A172 (cell line): ENCODE measurements at regions not wholly inside any gene's neighbourhood (a gene's known extent, or its start where the extent isn't known, plus 50 kb on each side); places are given as distances from the start of the nearest gene placed in this dataset.
"Not testable (repeated sequence)": the region's sequence is repeated elsewhere in the genome, so short reads cannot be mapped to it uniquely, and the experiment has no call there.

Source experiments
- DNase-seq: peaks from one replicate; pipeline ENCODE4 v3.0.0-alpha.2; 2015; ENCODE audit warnings: low spot score

DNA sequence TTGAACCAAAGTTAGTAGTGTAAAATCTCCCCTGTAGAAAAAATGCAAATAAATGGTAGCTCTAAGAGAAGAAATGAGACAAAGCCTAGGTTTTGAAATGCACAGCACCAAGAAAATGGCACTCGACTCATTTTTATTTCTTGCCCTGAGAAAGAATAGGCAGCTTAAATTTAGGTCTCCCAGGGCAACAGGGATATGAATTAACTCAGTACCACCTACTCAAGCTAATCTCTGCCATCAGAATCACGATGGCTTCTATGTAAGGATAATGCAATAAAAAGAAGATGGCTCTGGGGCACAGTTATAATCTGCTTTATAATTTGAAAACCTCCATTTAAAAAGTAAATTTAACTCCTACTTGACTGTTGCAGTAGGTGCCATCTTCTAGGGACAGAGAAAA, 1784.3 kb downstream of the LRRC4C start:
- no peak for DNase-seq

DNA sequence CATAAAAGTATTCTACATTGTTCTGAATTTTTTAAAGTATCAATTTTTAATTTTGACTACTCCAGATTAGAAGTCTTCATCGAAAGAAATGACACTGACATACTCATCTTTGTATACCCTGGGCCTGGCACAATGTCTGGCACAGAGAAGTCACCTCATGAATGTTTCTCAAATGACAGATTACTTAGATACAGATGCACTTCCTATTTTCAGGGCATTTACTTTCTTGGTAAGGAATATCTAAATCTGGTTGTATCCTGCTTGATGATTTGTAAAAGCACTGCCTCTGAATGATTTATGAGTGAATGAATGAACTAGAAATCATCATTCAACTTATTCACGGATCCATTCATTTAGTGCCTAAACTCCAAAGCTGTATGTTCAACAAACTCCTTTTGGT, 1784.7 kb downstream of the LRRC4C start:
- no peak for DNase-seq

GRCh38 chr11:39674024-39674423, 1785.4 kb downstream of the LRRC4C start:
- no peak for DNase-seq

DNA sequence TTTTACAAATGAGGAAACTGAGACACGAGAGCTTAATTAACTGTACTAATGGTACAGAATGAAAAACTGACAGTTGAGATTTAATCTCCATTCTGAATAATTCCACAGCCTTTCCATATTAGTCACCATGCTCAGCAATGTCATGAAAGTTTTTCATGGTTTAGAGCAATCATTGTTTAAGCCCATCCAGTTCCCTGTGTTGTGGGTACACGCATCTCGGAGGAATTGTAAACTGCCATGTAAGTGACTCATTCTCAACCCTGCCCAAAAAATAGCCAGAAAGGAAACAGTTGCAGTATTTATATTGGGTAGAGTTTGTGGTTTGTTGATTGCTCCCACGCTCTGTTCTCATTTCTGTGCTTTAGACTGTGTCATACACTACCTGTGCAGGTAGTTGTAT, 1790.8 kb downstream of the LRRC4C start:
- peak; percentile 39 for DNase-seq

GRCh38 chr11:39664023-39664422, 1795.4 kb downstream of the LRRC4C start:
- DNase-seq = no peak

DNA sequence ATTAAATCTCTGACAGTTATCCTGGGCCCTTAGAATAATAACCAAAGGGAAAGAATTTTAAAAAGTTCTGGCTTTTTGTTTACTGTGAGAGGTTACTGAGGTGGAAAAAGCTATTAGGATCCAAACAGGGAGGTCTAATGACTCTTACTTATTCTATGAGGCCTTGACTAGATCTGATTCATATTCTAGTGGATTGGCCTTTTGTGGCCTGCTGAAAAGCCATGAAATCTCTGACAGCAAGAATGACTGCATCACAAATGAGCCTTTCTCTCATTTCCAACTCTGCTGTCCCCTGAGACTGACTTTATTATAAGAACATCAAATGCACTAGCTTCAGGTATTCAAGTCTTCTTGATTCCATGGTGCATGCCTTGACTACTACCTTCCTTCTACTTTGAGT, 1797.6 kb downstream of the LRRC4C start:
- DNase-seq = no peak

DNA sequence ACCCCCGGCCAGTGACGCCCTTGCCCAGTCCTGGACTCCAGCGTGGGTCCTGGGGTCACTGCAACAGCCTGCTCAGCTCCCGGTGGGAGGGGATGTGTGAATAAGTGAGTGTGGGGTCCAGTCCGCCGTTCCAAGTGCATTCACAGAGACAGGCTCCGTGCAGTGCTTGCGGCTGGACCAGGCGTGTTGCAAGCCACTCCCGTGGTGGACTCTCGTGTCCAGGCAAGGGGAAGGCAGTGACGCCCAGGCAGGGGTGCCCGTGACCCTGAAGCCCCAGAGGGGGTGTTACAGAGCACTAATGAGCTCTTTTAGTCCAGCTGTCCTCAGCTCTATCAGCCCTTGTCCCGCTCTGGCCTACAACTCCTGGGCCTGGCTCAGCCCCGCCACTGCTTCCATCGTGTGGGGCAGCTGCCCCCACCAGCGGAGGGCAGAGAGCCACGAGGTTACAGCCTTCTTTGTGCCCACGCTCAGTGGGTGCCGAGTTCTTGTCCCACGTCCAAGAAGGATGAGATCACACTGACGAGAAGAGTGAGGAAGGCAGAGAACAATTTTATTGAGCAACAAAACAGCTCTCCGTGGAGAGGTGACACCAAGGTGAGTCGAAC, 1807.5 kb downstream of the LRRC4C start:
- no peak for DNase-seq

GRCh38 chr11:39641751-39642150, 1817.7 kb downstream of the LRRC4C start:
- DNase-seq = no peak

- DNase-seq = no peak
These were observed 1829.1 kb downstream of the LRRC4C start for GRCh38 chr11:39630365-39630764.

DNA sequence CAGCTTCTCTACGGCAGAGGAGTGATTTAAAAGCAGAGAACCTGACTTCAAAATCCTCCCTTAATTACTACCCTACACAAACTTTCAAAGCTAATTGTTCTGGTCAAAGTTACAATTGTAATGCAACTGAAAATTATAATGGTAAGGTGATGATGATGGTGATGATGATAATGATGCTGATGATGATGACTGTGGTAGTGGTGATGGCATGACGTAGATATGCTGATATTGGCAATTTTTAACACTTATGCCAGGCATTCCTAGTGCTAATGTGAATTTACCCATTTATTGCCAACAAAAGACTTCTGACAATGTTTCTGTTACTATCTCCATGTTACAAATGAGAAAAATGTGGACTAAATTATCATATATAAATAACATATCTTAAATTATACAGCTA, 1831.1 kb downstream of the LRRC4C start:
- DNase-seq = no peak

- DNase-seq = not testable (repeated sequence)
These were observed 1839.1 kb downstream of the LRRC4C start for GRCh38 chr11:39620309-39620708.

- no peak for DNase-seq
These were observed 1841.5 kb downstream of the LRRC4C start for GRCh38 chr11:39617971-39618370.

DNA sequence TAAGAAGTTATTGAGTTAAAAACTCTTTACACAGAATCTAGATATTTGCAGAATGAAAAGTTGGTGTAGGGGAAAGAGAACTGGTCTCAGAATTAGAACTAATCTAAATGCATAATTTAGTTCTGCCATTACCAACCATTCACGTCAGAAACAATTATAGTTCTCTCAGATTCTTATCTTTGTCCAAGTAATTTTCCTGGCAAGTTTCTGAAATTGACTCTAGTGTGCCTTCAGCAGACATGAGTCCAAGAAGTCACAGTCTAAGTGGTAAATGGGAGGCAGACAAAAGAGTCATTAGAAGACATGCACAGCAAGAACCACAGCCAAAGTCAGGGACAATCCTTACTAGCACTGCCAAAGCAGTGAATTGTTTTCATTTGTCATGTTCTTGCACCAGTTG, 1870.1 kb downstream of the LRRC4C start:
- no peak for DNase-seq

DNA sequence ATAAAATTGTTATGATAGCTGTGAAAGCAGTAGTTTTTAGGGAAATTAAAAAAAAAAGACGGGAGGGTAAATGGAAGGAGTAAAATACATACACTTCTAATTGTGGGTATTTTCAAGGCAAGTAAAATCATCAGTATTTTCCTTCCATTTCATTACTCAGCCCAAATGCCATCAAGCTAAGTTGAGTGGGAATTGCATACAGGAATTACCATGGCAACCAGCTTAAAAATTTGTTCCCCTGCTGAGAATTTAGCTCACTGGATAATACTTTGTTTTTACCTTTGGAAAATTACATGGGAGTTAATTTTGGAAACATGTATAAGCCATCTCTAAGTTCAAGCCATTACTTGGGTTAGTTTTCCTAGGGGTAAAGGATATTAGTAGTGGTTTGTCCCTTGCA, 1873.4 kb downstream of the LRRC4C start:
- DNase-seq = no peak

DNA sequence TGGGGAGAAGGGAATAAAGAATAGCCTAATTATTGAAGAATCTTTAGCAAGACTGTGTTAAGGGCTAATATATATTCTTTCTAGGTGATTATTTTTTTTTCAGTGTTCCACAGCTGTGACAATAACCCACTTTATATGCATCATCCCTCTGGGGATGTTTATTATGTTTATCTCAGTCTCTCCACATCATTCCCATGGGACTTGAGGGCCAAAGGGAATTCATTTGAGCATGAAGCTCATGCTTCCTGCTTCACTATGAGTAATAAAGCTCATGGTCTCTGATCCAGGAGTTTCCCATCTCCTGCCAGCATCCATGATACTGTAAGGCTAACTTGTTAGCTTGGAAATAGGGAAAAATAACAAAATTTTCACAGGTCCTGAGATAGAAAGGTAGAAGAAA, 1888.4 kb downstream of the LRRC4C start:
- DNase-seq = no peak

DNA sequence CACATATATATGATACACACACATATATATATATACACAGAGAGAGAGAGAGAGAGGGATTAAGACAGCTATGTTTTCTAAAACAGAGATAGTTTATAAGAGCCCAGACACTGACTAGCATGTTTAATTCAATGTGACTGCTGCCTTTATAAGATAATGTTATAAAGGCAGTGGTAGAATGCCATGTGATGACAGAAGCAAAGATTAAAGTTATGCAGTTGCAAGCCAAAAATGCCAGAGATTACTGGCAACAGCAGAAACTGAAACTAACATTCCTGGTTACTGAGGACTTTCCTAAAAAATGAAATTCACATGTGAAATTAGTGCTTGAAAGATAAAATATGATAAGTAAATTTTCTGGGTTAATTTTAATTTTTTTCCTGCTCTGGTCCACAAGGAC, 1888.9 kb downstream of the LRRC4C start:
- no peak for DNase-seq

- no peak for DNase-seq
These were observed 1889.7 kb downstream of the LRRC4C start for GRCh38 chr11:39569789-39570188.

DNA sequence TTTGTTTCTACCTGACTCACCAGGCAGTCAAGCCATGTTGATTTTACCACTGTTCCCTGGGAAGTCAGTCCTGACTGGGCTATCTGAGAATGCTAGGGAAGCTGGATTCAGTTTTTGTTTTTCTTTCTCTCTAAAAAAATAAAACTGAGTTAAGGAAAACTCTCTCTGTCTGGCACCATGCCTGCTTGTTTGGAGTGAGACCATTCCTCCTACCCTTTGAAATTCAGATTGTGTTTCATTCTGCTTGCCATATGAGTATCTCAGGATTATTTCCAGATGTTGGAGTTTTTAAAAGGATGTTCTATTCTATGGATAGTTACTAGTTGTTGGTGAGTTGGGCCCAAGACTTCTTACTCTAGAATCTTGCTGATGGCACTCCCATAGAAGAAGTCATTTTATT, 1917.0 kb downstream of the LRRC4C start:
- no peak for DNase-seq

DNA sequence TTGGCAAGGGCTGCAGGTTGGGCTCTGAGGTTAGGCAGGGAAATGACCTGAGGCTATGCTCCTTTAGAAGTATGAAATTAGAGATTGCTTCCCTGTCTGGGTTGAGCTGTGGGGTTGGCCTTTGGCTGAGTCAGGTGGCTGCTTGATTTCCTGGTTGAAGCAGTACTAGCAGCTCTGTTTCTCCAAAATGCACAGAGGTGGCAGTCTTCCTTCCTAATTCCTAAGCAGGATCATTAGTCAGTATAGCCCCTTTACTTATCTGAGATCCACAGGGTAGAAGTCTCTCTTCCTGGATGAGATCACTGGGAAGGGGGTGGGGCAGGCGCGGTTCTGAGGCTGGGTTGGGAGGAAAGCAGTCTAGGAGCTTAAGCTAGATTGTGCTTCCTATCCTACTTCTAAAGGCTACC, 1917.5 kb downstream of the LRRC4C start:
- no peak for DNase-seq

DNA sequence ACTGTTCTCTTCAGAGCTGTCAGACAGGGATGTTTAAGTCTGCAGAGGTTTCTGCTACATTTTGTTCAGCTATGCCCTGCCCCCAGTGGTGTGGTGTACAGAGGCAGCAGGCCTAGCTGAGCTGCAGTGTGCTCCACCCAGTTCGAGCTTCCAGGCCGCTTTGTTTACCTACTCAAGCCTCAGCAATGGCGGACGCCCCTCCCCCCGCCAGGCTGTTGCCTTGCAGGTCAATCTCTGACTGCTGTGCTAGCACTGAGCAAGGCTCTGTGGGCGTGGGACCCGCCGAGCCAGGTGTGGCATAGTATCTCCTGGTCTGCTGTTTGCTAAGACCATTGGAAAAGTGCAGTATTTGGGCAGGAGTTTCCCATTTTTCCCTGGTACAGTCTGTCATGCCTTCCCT, 1923.1 kb downstream of the LRRC4C start:
- DNase-seq = not testable (repeated sequence)
